Gastrocnemius medialis (tissue), 4 donors: ENCODE measurements at regions not wholly inside any gene's neighbourhood (a gene's known extent, or its start where the extent isn't known, plus 50 kb on each side); places are given as distances from the start of the nearest gene placed in this dataset.

ENCODE experiments used
- POLR2A ChIP-seq, 2 donors: fragments of 450-650 bp; IDR thresholded peaks; one replicate each; pipeline ENCODE4 v1.6.1; 2017; ENCODE audit warnings: antibody characterized with exemption in 2 of 2, mild to moderate bottlenecking in 2 of 2, moderate library complexity in 2 of 2
- TF ChIP-seq, protein P1 (sequence below), 5 experiments: fragments of 450-650 bp in 3 of 5; fragments of 200-600 bp in 2 of 5; sonication (generic) in 2 of 5; IDR thresholded peaks in 4 of 5; conservative IDR thresholded peaks in 1 of 5; 1 replicate in 4 of 5; 2 replicates in 1 of 5; pipeline ENCODE4 v1.5.1; 2016 to 2019; ENCODE audit warnings: antibody characterized with exemption in 5 of 5, mild to moderate bottlenecking in 3 of 5, moderate library complexity in 3 of 5

DNA sequence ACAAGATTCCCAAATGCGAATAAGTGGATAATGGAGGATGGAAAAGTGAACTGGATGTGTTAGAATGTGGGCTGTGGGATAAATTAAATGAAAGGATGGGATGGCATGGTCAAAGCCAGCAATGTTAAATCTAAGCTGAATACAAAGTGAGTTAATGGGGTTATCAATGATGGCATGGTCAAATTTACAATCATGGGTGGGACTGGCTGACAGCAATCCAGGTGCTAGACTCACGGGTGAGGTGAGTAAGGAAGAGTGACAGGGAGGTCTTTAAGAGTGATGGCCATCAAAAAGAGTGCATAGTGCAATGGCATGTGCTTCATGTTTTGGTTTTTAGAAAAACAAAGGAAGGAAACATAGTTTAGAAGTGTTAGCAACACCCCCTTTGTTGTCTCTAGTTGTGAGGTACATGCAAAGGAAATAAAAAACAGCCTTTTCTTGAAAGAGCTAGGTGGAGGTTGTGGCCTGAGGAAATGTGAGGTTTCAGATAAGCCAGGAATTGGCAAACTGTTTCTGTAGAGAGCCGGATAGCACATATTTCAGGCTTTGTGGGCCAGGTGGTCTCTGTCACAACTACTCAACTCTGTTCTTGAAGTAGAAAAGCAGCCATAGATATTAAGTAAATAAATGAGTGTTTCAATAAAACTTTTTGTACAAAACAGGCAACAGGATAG, 328.7 kb downstream of the RPL10L start:
- TF ChIP-seq, protein P1, sequence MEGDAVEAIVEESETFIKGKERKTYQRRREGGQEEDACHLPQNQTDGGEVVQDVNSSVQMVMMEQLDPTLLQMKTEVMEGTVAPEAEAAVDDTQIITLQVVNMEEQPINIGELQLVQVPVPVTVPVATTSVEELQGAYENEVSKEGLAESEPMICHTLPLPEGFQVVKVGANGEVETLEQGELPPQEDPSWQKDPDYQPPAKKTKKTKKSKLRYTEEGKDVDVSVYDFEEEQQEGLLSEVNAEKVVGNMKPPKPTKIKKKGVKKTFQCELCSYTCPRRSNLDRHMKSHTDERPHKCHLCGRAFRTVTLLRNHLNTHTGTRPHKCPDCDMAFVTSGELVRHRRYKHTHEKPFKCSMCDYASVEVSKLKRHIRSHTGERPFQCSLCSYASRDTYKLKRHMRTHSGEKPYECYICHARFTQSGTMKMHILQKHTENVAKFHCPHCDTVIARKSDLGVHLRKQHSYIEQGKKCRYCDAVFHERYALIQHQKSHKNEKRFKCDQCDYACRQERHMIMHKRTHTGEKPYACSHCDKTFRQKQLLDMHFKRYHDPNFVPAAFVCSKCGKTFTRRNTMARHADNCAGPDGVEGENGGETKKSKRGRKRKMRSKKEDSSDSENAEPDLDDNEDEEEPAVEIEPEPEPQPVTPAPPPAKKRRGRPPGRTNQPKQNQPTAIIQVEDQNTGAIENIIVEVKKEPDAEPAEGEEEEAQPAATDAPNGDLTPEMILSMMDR (IDR thresholded peaks at IDR 0.05 in 4 of 5, conservative IDR thresholded peaks at IDR 0.05 in 1 of 5): no peak
- no peak for TF ChIP-seq POLR2A (IDR thresholded peaks at IDR 0.05)
